ENCODE measurements at regions not wholly inside any gene's neighbourhood (a gene's known extent, or its start where the extent isn't known, plus 50 kb on each side); places are given as distances from the start of the nearest gene placed in this dataset.

GRCh38 chr2:212871597-212871996 lies 279.8 kb downstream of the IKZF2 start:
- TF ChIP-seq POLR2AphosphoS5 (IDR thresholded peaks at IDR 0.05; ENCODE audit: insufficient read depth, low read depth, low read length) = no peak
- TF ChIP-seq CTCF (IDR thresholded peaks at IDR 0.05; ENCODE audit: extremely low read depth in 1 of 2, insufficient read depth in 1 of 2, low read depth in 1 of 2, low read length in 2 of 2) = no peak
- TF ChIP-seq POLR2A (IDR thresholded peaks at IDR 0.05; ENCODE audit: low read depth, low read length) = no peak
- TF ChIP-seq FOS (IDR thresholded peaks at IDR 0.05; ENCODE audit: borderline replicate concordance, insufficient read depth, low read length) = no peak
- TF ChIP-seq GATA2 (IDR thresholded peaks at IDR 0.05; ENCODE audit: insufficient read depth, insufficient read length, low read depth, low read length) = no peak
- no peak for TF ChIP-seq EZH2 (IDR thresholded peaks at IDR 0.05; ENCODE audit: borderline replicate concordance, low read depth, low read length, severe bottlenecking)
- no peak for TF ChIP-seq MYC (IDR thresholded peaks at IDR 0.05; ENCODE audit: low read depth, low read length)
